SK-N-SH (cell line): ENCODE measurements at regions not wholly inside any gene's neighbourhood (a gene's known extent, or its start where the extent isn't known, plus 50 kb on each side); places are given as distances from the start of the nearest gene placed in this dataset.

Source experiments
- CTCF ChIP-seq: fragments of 200-600 bp; sonication (generic); IDR thresholded peaks from 2 replicates; pipeline ENCODE4 v1.6.1; 2017; ENCODE audit warnings: antibody characterized with exemption, mild to moderate bottlenecking, moderate library complexity
- GABPA ChIP-seq: IDR thresholded peaks from 2 replicates; pipeline ENCODE4 v1.4.0; 2012; ENCODE audit warnings: low read depth, mild to moderate bottlenecking
- POLR2AphosphoS5 ChIP-seq: IDR thresholded peaks from 2 replicates; pipeline ENCODE4 v1.6.1; 2012; ENCODE audit warnings: low read depth, low read length
- REST ChIP-seq: IDR thresholded peaks from 2 replicates; pipeline ENCODE4 v1.6.1; 2012; ENCODE audit warnings: mild to moderate bottlenecking, low read depth, low read length, moderate library complexity
- TAF1 ChIP-seq: IDR thresholded peaks from 2 replicates; pipeline ENCODE4 v1.6.1; 2012; ENCODE audit warnings: low read depth, mild to moderate bottlenecking, low read length, moderate library complexity, borderline replicate concordance

GRCh38 chr11:104830080-104830479 lies 68.2 kb downstream of the CASP12 start:
- no peak for TF ChIP-seq TAF1
- no peak for TF ChIP-seq GABPA
- no peak for TF ChIP-seq CTCF
- no peak for TF ChIP-seq REST
- TF ChIP-seq POLR2AphosphoS5: no peak
